ENCODE measurements at regions not wholly inside any gene's neighbourhood (a gene's known extent, or its start where the extent isn't known, plus 50 kb on each side); places are given as distances from the start of the nearest gene placed in this dataset.

- no peak overlapping the region for H3K4me3 ChIP-seq (ENCODE audit: low read length)
- ATAC-seq (no peak), DNase-seq (no peak)
- WGBS (ENCODE audit: insufficient coverage) = 73% methylated on average over 6 of the region's 6 CpGs
- Mint-ChIP-seq H3K4me3 (no peak overlapping the region), H3K27me3 (ENCODE audit: low read depth in 2 of 2) (peaks cover 18 to 20% of the 10 kb centered on the region in 2 donors), H3K27ac (no peak overlapping the region), H3K9me3 (no peaks in the 10 kb centered on the region), H3K4me1 (no peaks in the 10 kb centered on the region), H3K36me3 (no peaks in the 10 kb centered on the region)
- peaks cover 2% of the 10 kb centered on the region for H3K9me3 ChIP-seq (ENCODE audit: control insufficient read depth, insufficient read depth, low read length)
- TF ChIP-seq, protein P1, sequence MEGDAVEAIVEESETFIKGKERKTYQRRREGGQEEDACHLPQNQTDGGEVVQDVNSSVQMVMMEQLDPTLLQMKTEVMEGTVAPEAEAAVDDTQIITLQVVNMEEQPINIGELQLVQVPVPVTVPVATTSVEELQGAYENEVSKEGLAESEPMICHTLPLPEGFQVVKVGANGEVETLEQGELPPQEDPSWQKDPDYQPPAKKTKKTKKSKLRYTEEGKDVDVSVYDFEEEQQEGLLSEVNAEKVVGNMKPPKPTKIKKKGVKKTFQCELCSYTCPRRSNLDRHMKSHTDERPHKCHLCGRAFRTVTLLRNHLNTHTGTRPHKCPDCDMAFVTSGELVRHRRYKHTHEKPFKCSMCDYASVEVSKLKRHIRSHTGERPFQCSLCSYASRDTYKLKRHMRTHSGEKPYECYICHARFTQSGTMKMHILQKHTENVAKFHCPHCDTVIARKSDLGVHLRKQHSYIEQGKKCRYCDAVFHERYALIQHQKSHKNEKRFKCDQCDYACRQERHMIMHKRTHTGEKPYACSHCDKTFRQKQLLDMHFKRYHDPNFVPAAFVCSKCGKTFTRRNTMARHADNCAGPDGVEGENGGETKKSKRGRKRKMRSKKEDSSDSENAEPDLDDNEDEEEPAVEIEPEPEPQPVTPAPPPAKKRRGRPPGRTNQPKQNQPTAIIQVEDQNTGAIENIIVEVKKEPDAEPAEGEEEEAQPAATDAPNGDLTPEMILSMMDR (IDR thresholded peaks at IDR 0.05) = no peak
- intact Hi-C loops (cut with micrococcal nuclease) = no loop called here
- no peaks in the 10 kb centered on the region for H3K4me1 ChIP-seq (ENCODE audit: control insufficient read depth, insufficient read depth, low read length)
- no peak overlapping the region for H3K27ac ChIP-seq (ENCODE audit: low read length)
- H3K36me3 ChIP-seq (ENCODE audit: control insufficient read depth, insufficient read depth, low read length) = no peaks in the 10 kb centered on the region
- H3K27me3 ChIP-seq (ENCODE audit: control insufficient read depth, insufficient read depth, low read length) = no peaks in the 10 kb centered on the region
Measured at GRCh38 chr12:94779485-94779884, 129.1 kb upstream of the TMCC3 start.

- intact Hi-C loops (cut with micrococcal nuclease) = no loop called here
- peaks cover 14 to 19% of the 10 kb centered on the region in 2 donors for H3K27me3 Mint-ChIP-seq (ENCODE audit: low read depth in 2 of 2)
- no peak overlapping the region for H3K4me3 Mint-ChIP-seq
- Histone ChIP-seq H3K27me3 (ENCODE audit: control insufficient read depth, insufficient read depth, low read length) (no peaks in the 10 kb centered on the region), H3K4me1 (ENCODE audit: control insufficient read depth, insufficient read depth, low read length) (no peaks in the 10 kb centered on the region), H3K4me3 (ENCODE audit: low read length) (no peak overlapping the region), H3K27ac (ENCODE audit: low read length) (no peak overlapping the region), H3K36me3 (ENCODE audit: control insufficient read depth, insufficient read depth, low read length) (no peaks in the 10 kb centered on the region), H3K9me3 (ENCODE audit: control insufficient read depth, insufficient read depth, low read length) (peaks cover 6% of the 10 kb centered on the region)
- no peaks in the 10 kb centered on the region for H3K36me3 Mint-ChIP-seq
- no peaks in the 10 kb centered on the region for H3K4me1 Mint-ChIP-seq
- WGBS (ENCODE audit: insufficient coverage) = 47% methylated on average over 5 of the region's 5 CpGs
- TF ChIP-seq, protein P1 (IDR thresholded peaks at IDR 0.05) = no peak
- H3K9me3 Mint-ChIP-seq = no peaks in the 10 kb centered on the region
- H3K27ac Mint-ChIP-seq = no peak overlapping the region
- ATAC-seq = no peak
- DNase-seq = no peak
Measured at GRCh38 chr12:94777936-94778335, 127.6 kb upstream of the TMCC3 start.

DNA sequence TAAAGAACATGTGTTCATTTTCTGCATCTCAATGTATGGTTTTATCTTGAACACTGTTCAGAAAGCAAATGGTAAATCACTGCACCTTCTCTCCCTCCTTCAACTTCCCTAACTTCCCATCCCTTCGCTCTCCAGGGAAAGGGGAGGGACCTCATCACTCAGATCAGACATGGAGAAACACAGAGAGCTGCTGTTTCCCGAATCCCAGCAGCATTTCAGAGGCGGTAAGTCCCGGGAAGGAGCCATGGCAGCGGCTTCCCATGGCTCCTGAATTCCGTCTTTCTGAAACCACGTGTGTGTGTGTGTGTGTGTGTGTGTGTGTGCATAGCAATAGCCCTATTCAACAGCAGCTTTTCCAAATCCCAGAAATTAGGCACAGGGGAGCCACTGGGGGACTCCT, 125.4 kb upstream of the TMCC3 start:
- Histone ChIP-seq H3K4me3 (ENCODE audit: low read length) (no peak overlapping the region), H3K27me3 (ENCODE audit: control insufficient read depth, insufficient read depth, low read length) (no peaks in the 10 kb centered on the region), H3K36me3 (ENCODE audit: control insufficient read depth, insufficient read depth, low read length) (no peaks in the 10 kb centered on the region), H3K4me1 (ENCODE audit: control insufficient read depth, insufficient read depth, low read length) (no peaks in the 10 kb centered on the region), H3K9me3 (ENCODE audit: control insufficient read depth, insufficient read depth, low read length) (peaks cover 4% of the 10 kb centered on the region), H3K27ac (ENCODE audit: low read length) (no peak overlapping the region)
- TF ChIP-seq, protein P1 (IDR thresholded peaks at IDR 0.05) = no peak
- ATAC-seq = no peak
- Mint-ChIP-seq H3K27ac (no peak overlapping the region), H3K27me3 (ENCODE audit: low read depth in 2 of 2) (peaks cover 15 to 22% of the 10 kb centered on the region in 2 donors), H3K36me3 (no peaks in the 10 kb centered on the region), H3K4me3 (no peak overlapping the region), H3K4me1 (no peaks in the 10 kb centered on the region), H3K9me3 (no peaks in the 10 kb centered on the region)
- WGBS (ENCODE audit: insufficient coverage) = 96% methylated on average over 6 of the region's 7 CpGs
- intact Hi-C loops (cut with micrococcal nuclease) = no loop called here
- DNase-seq = no peak

DNA sequence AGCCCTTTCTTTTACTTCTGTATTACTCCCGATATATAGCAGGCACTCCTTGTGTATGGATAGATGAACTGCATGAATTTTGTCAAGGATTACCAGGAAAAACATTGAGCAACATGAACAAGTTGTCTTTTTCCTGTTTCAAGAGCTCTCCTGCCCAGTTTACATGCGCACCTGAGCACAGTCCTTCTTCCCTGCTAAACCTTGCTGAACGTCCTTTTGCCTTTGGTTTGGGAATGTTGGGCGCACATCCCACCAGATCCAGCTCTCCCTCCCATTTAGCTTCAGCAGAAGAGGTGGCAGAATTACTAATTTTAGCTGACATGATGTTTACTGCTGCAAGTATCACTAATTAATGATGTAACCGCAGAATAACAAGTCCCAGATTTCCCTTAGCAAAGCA, 121.4 kb upstream of the TMCC3 start:
- Histone ChIP-seq H3K27me3 (ENCODE audit: control insufficient read depth, insufficient read depth, low read length) (no peaks in the 10 kb centered on the region), H3K36me3 (ENCODE audit: control insufficient read depth, insufficient read depth, low read length) (no peaks in the 10 kb centered on the region), H3K4me1 (ENCODE audit: control insufficient read depth, insufficient read depth, low read length) (peaks cover 4% of the 10 kb centered on the region), H3K27ac (ENCODE audit: low read length) (no peak overlapping the region), H3K4me3 (ENCODE audit: low read length) (no peak overlapping the region), H3K9me3 (ENCODE audit: control insufficient read depth, insufficient read depth, low read length) (peaks cover 4% of the 10 kb centered on the region)
- Mint-ChIP-seq H3K27ac (no peak overlapping the region), H3K36me3 (no peaks in the 10 kb centered on the region), H3K4me3 (no peak overlapping the region), H3K9me3 (no peaks in the 10 kb centered on the region), H3K27me3 (ENCODE audit: low read depth in 2 of 2) (peaks cover 36 to 39% of the 10 kb centered on the region in 2 donors), H3K4me1 (peaks cover 8 to 10% of the 10 kb centered on the region in 2 donors)
- TF ChIP-seq, protein P1 (IDR thresholded peaks at IDR 0.05) = no peak
- intact Hi-C loops (cut with micrococcal nuclease) = no loop called here
- DNase-seq (no peak), ATAC-seq (no peak)
- 95% methylated on average over 5 of the region's 5 CpGs for WGBS (ENCODE audit: insufficient coverage)
